PFSK-1 (cell line): ENCODE measurements at regions not wholly inside any gene's neighbourhood (a gene's known extent, or its start where the extent isn't known, plus 50 kb on each side); places are given as distances from the start of the nearest gene placed in this dataset.

Experiments used
- FOXP2 ChIP-seq: optimal IDR thresholded peaks from 2 replicates; pipeline ENCODE3; 2011; ENCODE audit warnings: borderline replicate concordance, control low read depth, inconsistent platforms; ENCODE audit not compliant: insufficient read depth; ENCODE audit errors: extremely low read length, extremely low read depth
- POLR2AphosphoS5 ChIP-seq: IDR thresholded peaks from 2 replicates; pipeline ENCODE4 v1.6.1; 2012; ENCODE audit warnings: low read depth, mild to moderate bottlenecking, control low read depth, low read length, moderate library complexity
- REST ChIP-seq, 2 experiments: IDR thresholded peaks; 2 replicates each; pipeline versions ENCODE4 v1.6.1 to v1.8.0; 2011 to 2012; ENCODE audit warnings: low read depth in 2 of 2, low read length in 2 of 2, control low read depth in 1 of 2, inconsistent platforms in 1 of 2, mild to moderate bottlenecking in 1 of 2, moderate library complexity in 1 of 2; ENCODE audit not compliant: insufficient read depth in 1 of 2
- SIN3A ChIP-seq: IDR thresholded peaks from 2 replicates; pipeline ENCODE4 v1.6.1; 2012; ENCODE audit warnings: mild to moderate bottlenecking, low read length, moderate library complexity, borderline replicate concordance; ENCODE audit not compliant: insufficient read depth
- TAF1 ChIP-seq: IDR thresholded peaks from 2 replicates; pipeline ENCODE4 v1.6.1; 2012; ENCODE audit warnings: low read length, control low read depth, borderline replicate concordance; ENCODE audit not compliant: insufficient read depth

DNA sequence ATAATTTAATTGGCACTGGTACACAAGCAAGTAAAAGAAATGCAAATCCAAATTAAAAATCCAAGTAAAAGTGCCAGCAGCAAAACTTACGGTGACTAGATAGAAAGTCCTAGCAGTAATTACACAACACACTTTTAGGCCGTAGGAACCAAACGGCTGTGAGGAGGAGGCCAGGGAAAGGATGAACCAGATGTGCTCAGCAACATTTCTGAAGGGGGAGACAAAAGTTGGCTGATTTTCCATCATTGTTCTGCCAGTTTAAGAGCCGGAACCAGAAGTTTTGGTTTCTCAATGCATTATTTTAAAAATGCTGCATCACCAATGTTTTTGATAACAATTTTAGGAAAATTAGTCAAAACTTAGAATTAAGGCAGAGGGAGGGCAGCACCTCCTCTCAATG, 68.7 kb upstream of the ENPP6 start:
- TF ChIP-seq POLR2AphosphoS5 = no peak
- TF ChIP-seq SIN3A = no peak
- TF ChIP-seq REST (IDR thresholded peaks at IDR 0.05; ENCODE audit: insufficient read depth in 1 of 2, low read depth in 2 of 2, low read length in 2 of 2) = no peak
- TF ChIP-seq FOXP2 = no peak
- TF ChIP-seq TAF1 = no peak

DNA sequence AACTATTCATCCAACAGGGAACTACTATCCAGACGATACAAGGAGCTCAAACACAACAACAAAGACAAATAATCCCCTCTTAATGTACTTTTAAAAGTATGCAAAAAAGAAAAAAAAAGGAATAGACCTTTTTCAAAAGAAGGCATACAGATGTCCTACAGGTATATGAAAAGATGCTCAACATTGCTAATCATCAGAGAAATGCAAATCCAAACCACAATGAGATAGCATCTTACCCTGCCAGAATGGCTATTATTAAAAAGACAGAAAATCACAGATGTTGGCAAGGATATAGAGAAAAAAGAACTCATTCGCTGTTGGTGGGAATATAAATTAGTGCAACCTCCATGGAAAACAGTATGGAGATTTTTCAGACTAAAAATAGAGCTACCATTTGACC, 67.1 kb upstream of the ENPP6 start:
- TF ChIP-seq SIN3A = no peak
- TF ChIP-seq FOXP2 = no peak
- no peak for TF ChIP-seq REST (IDR thresholded peaks at IDR 0.05; ENCODE audit: insufficient read depth in 1 of 2, low read depth in 2 of 2, low read length in 2 of 2)
- no peak for TF ChIP-seq TAF1
- no peak for TF ChIP-seq POLR2AphosphoS5

GRCh38 chr4:184284336-184284690, 66.6 kb upstream of the ENPP6 start:
- TF ChIP-seq POLR2AphosphoS5 = no peak
- no peak for TF ChIP-seq SIN3A
- no peak for TF ChIP-seq REST (IDR thresholded peaks at IDR 0.05; ENCODE audit: insufficient read depth in 1 of 2, low read depth in 2 of 2, low read length in 2 of 2)

DNA sequence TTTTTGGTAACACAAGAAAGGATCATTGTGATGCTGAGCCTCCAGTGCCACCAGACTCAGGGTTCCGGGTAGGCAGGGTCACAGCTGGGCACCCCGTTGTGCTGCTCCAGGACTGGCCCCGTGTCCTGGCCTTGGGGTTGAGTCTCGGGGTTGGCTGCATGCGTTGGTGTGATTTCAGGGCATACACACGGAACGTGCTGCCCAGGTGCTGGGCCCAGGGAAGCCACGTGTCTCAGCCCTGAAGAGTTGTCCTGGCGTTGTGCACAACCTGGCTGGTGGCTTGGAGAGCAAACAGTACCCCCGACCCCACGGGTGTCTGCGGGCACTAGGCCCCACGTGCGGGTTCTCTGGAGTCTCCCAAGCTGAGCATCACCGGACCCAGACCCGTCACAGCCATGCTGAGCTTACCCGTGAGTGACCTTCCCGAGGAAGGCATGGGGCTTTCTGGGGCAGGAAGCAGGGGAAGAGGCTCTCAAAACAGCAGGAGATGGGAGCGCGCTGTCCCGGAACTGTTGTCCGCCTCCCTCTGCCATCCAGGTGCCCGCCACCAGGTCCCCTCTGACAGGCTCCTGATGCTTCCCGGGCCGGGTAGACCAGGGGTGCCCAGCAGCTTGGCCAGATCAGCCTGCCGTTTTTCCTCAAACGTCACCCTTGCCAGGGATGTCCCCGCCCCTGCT, 66.1 kb upstream of the ENPP6 start:
- TF ChIP-seq TAF1 (no peak), POLR2AphosphoS5 (no peak), REST (IDR thresholded peaks at IDR 0.05; ENCODE audit: insufficient read depth in 1 of 2, low read depth in 2 of 2, low read length in 2 of 2) (no peak), SIN3A (no peak), FOXP2 (no peak)

DNA sequence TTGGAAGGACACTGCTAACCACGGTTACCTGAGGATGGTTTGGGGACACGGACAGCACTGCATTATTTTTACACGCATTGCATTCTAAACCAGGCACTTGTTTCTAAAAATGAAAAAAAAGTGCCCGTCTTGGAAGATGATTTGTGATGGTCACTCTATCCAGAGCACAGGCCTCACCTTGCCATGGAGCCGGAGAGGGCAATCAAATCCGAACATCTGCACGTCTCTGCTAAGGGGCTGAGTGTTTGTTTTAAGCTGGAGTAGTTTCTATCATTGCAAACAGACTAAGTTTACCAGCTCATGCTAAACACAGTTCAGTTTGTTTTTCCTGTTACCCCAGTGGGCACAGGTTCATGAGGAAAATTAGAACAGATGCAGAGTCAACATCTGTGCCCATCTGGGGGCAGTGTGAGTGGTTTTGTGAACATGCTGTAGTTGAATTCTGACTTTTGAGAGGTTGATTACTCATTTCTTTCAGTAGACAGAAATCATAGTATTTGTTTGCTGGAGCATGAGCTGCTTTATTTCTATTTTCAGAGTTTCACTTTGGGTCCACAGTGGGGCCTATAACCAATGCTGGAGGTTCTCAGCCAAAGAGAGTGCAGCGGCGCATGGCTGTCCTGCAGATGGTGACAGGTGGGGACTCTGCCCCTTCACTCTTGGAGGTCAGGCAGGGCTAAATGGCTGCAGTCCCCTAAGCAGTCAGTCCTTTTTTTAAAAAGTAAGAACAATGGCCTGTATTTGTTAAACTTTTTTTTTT, 65.4 kb upstream of the ENPP6 start:
- TF ChIP-seq FOXP2 (no peak), TAF1 (no peak), POLR2AphosphoS5 (no peak), REST (IDR thresholded peaks at IDR 0.05; ENCODE audit: insufficient read depth in 1 of 2, low read depth in 2 of 2, low read length in 2 of 2) (no peak), SIN3A (no peak)
